Heart right ventricle (tissue), 16 donors: ENCODE measurements at regions not wholly inside any gene's neighbourhood (a gene's known extent, or its start where the extent isn't known, plus 50 kb on each side); places are given as distances from the start of the nearest gene placed in this dataset.

Experiments
- ATAC-seq, 8 donors: fragments of 200-7000 bp; cut with Tn5 transposase; one replicate each; pipeline ENCODE4 v1.9.1; 2020; ENCODE audit warnings: mild to moderate bottlenecking in 8 of 8, moderate library complexity in 8 of 8, moderate number of reproducible peaks in 1 of 8
- DNase-seq, 2 donors: peaks; one replicate each; pipeline ENCODE4 v3.0.0-alpha.2; 2020
- H3K27ac ChIP-seq, 10 donors: fragments of 200-600 bp; sonication (generic) in 2 of 10; one replicate each; pipeline versions ENCODE4 v1.5.0 to v1.8.0; 2020 to 2022; ENCODE audit warnings: mild to moderate bottlenecking in 3 of 10
- H3K27me3 ChIP-seq, 7 donors: fragments of 200-600 bp; one replicate each; pipeline ENCODE4 v1.8.0; 2021 to 2022; ENCODE audit warnings: mild to moderate bottlenecking in 2 of 7
- H3K36me3 ChIP-seq, 9 donors: fragments of 200-600 bp; sonication (generic) in 1 of 9; one replicate each; pipeline versions ENCODE4 v1.5.0 to v1.8.0; 2020 to 2022; ENCODE audit warnings: mild to moderate bottlenecking in 2 of 9
- H3K4me1 ChIP-seq, 9 donors: fragments of 200-600 bp; sonication (generic) in 1 of 9; one replicate each; pipeline versions ENCODE4 v1.5.0 to v1.8.0; 2020 to 2022; ENCODE audit warnings: mild to moderate bottlenecking in 4 of 9
- H3K4me3 ChIP-seq, 10 donors: fragments of 200-600 bp; sonication (generic) in 2 of 10; one replicate each; pipeline versions ENCODE4 v1.5.0 to v1.8.0; 2020 to 2022; ENCODE audit warnings: mild to moderate bottlenecking in 7 of 10, moderate library complexity in 2 of 10
- H3K9me3 ChIP-seq, 11 donors: fragments of 200-600 bp in 10 of 11; sonication (generic) in 2 of 11; one replicate each; pipeline versions ENCODE4 v1.5.0 to v1.8.0; 2013 to 2022; ENCODE audit warnings: mild to moderate bottlenecking in 2 of 11, control low read depth in 1 of 11, moderate library complexity in 1 of 11
- WGBS, 2 donors: extraction: QIAGEN DNeasy Blood & Tissue Kit; methylation state at CpG; one replicate each; pipeline ENCODE4 v1.1.7; 2013; ENCODE audit warnings: inconsistent platforms in 1 of 2; 5-methylcytosine and 5-hydroxymethylcytosine counted together
- intact Hi-C, 10 donors: fragments of 100-400 bp; cut with DNase I; formaldehyde crosslinking; loops; one replicate each; pipeline versions ENCODE4 v1.11.1 to v1.14.2; 2022
- TF ChIP-seq, protein P1 (sequence below), 9 donors: fragments of 200-600 bp; sonication (generic) in 2 of 9; IDR thresholded peaks; one replicate each; pipeline versions ENCODE4 v1.5.0 to v1.8.0; 2021 to 2022; ENCODE audit warnings: antibody characterized with exemption in 9 of 9, mild to moderate bottlenecking in 5 of 9, moderate library complexity in 1 of 9
- donor health status: Arrhythmogenic right ventricular cardiomyopathy.
- donor health status: ischemic (EF 13 %, LVEDD 7.1; RV severe dilation, severe dysfunction).
- donor health status: healthy with polysubstance abuse.
- donor health status: DM: no; HTN: yes; CAD: no.
- donor health status: DM: no; HTN: no; CAD: no.
- donor health status: ischemic (EF 25% LVEDD 6.9; RV normal size, moderate dysfunction).
- donor health status: ischemic (EF 25% LVEDD 5.7; RV mildly dilated, moderate dysfunction).
- donor health status: healthy.
- donor health status: DM: yes; HTN: yes; CAD: no.
- donor health status: Ischemic cardiomyopathy.
- donor health status: ischemic (EF 35%, LVEDD 5.7; RV mildly dilated, moderate dysfunction).
- donor health status: nonischemic (EF 11% LVEDD 7.7; RV severe dilation, severe dysfunction).
- donor health status: DM: yes; HTN: yes; CAD: no.
- donor health status: PGD.
- donor health status: ischemic (EF 29% LVEDD 5.4; RV normal size, mild dysfunction).
- donor health status: nonischemic (EF 23%, LVEDD 6.1; RV moderate dilation, normal function).

DNA sequence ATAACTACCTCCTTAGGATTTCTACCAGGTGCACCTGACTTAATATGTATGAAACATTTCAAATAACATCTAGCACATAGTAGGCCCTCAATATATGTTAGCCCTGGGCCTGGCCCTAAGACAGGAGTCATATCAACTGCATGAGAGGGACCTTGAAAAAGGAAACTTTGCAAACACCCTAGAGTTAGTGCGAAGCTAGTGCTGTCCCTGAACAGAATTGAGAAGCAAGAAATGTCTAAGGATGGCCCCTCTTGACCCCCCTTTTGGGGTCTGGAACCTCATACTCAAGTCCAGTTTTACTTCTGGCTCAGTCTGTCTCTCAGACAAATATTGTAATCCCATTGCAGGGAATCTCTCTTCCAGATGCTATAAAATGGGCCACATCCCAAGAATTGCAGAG, 80.5 kb downstream of the CBLN1 start:
- no peak for DNase-seq
- Histone ChIP-seq H3K27ac (no peak overlapping the region), H3K4me3 (no peak overlapping the region), H3K4me1 (no peaks in the 10 kb centered on the region), H3K9me3 (no peaks in the 10 kb centered on the region), H3K36me3 (no peaks in the 10 kb centered on the region), H3K27me3 (peaks cover 0 to 16% (median 0%) of the 10 kb centered on the region in 7 donors)
- TF ChIP-seq, protein P1, sequence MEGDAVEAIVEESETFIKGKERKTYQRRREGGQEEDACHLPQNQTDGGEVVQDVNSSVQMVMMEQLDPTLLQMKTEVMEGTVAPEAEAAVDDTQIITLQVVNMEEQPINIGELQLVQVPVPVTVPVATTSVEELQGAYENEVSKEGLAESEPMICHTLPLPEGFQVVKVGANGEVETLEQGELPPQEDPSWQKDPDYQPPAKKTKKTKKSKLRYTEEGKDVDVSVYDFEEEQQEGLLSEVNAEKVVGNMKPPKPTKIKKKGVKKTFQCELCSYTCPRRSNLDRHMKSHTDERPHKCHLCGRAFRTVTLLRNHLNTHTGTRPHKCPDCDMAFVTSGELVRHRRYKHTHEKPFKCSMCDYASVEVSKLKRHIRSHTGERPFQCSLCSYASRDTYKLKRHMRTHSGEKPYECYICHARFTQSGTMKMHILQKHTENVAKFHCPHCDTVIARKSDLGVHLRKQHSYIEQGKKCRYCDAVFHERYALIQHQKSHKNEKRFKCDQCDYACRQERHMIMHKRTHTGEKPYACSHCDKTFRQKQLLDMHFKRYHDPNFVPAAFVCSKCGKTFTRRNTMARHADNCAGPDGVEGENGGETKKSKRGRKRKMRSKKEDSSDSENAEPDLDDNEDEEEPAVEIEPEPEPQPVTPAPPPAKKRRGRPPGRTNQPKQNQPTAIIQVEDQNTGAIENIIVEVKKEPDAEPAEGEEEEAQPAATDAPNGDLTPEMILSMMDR (IDR thresholded peaks at IDR 0.05), result no peak
- intact Hi-C loops, result no loop called here
- WGBS, 2 donors, result 68 to 81% methylated on average over 1 of the region's 1 CpG
- no peak for ATAC-seq

DNA sequence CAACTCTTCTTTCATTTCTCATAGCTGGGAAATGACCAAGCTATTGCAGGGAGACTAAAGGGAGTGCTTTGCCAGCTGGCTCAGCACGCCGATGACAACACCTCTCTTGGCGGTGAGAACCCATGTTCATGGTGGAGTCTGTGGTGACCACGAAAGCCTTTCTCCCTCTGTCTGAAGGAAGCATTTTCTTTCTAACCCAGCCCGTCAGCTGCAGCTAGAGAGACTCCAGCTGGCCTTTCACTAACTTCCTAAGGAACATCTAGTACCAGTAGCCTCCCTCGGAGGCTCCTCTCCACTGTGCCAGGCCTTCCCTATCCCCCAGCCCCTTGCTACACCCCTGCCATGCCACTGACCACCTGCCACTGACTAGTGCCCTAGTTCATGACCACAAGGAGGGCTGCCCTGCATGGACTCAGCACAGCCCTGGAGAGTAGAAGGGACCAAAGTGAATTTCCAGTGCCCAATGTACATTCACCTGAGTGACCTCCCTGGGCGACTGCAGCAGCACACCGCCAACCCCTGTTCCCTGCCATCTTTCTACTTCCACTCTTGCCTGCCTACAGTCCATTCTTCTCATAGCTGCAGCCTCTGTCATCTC, 81.3 kb downstream of the CBLN1 start:
- H3K9me3 ChIP-seq, result no peaks in the 10 kb centered on the region
- H3K36me3 ChIP-seq, result no peaks in the 10 kb centered on the region
- no peak overlapping the region for H3K4me3 ChIP-seq
- WGBS, 2 donors, result 75 to 78% methylated on average over 8 of the region's 8 CpGs
- peaks cover 0 to 16% (median 0%) of the 10 kb centered on the region in 7 donors for H3K27me3 ChIP-seq
- intact Hi-C loops, result no loop called here
- ATAC-seq (peak in 3 of 8 donors; percentile 55 to 73 (median 61)), DNase-seq (peak; percentile 8 to 22)
- no peak overlapping the region for H3K27ac ChIP-seq
- TF ChIP-seq, protein P1 (IDR thresholded peaks at IDR 0.05), result no peak
- H3K4me1 ChIP-seq, result peaks cover 0 to 3% (median 0%) of the 10 kb centered on the region in 9 donors

DNA sequence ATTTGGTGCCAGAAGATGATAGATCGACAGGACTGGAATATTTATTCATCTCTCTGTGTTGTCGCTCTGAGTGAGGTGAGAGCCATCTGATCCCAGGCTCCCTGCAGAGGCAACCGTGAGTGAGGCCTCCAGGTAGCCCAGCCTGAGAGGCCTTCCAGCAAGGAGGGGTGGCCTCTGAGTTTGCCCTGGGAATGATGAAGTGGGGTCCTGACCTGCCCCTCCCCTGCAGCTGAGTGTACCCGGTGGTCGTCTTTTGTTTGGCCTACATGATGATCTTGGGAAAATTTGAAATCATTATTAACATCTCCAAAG, 86.4 kb downstream of the CBLN1 start:
- peaks cover 0 to 3% (median 0%) of the 10 kb centered on the region in 9 donors for H3K4me1 ChIP-seq
- H3K36me3 ChIP-seq, result no peaks in the 10 kb centered on the region
- DNase-seq, result no peak
- peaks cover 0 to 3% (median 0%) of the 10 kb centered on the region in 11 donors for H3K9me3 ChIP-seq
- intact Hi-C loops, result no loop called here
- TF ChIP-seq, protein P1 (IDR thresholded peaks at IDR 0.05), result no peak
- H3K27me3 ChIP-seq, result peaks cover 0 to 7% (median 0%) of the 10 kb centered on the region in 7 donors
- no peak for ATAC-seq
- WGBS, 2 donors, result 57 to 63% methylated on average over 5 of the region's 5 CpGs
- peak overlapping the region in 4 of 10 donors; percentile 18 to 51 (median 36) for H3K27ac ChIP-seq
- H3K4me3 ChIP-seq, result no peak overlapping the region

DNA sequence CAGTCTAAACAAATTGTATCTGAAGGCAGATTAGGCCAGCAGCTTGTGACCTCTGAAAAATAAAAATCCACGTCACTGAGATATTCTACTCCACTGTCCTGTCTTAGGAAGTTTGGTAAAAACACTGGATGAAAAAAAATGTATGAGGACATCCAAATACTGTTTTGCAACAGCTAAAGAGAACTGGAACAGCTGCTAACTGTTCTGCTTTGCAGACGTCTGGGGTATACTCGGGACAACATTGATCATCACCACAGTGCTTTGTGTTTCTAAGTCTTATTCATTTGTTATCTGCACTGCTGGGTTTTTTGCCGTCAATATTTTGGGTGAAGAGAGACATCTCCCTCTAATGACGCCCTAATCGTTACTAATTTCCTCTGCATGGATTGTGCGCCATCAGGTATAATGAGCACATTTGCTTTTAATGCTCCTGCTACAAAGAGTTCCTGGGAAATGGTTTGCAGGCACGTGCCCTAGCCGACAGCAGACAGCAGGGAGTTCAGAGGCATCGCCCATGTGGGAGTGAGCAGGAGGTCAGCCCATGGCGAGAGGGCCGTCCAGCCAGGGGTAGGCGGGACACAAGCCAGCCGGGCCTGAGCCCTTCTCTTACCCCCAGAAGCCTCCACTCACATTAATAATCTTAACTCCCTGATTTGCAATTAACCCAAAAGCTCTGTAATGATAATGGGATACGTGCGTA, 87.0 kb downstream of the CBLN1 start:
- ATAC-seq (peak in 6 of 8 donors; percentile 45 to 82 (median 70)), DNase-seq (peak in 1 of 2 donors; percentile 19)
- TF ChIP-seq, protein P1 (IDR thresholded peaks at IDR 0.05), result no peak
- H3K4me1 ChIP-seq, result peaks cover 0 to 3% (median 0%) of the 10 kb centered on the region in 9 donors
- peak overlapping the region in 4 of 10 donors; percentile 18 to 51 (median 36) for H3K27ac ChIP-seq
- H3K4me3 ChIP-seq, result no peak overlapping the region
- H3K36me3 ChIP-seq, result no peaks in the 10 kb centered on the region
- WGBS, 2 donors, result 46 to 48% methylated on average over 16 of the region's 16 CpGs
- H3K9me3 ChIP-seq, result peaks cover 0 to 3% (median 0%) of the 10 kb centered on the region in 11 donors
- intact Hi-C loops, result no loop called here
- peaks cover 0 to 7% (median 0%) of the 10 kb centered on the region in 7 donors for H3K27me3 ChIP-seq
